Iris pigment epithelial cell (primary cell): ENCODE measurements at regions not wholly inside any gene's neighbourhood (a gene's known extent, or its start where the extent isn't known, plus 50 kb on each side); places are given as distances from the start of the nearest gene placed in this dataset.
"Not testable (repeated sequence)": the region's sequence is repeated elsewhere in the genome, so short reads cannot be mapped to it uniquely, and the experiment has no call there.

Experiments
- DNase-seq: peaks from one replicate; pipeline ENCODE4 v3.0.0-alpha.2; 2011; ENCODE audit warnings: low read depth

DNA sequence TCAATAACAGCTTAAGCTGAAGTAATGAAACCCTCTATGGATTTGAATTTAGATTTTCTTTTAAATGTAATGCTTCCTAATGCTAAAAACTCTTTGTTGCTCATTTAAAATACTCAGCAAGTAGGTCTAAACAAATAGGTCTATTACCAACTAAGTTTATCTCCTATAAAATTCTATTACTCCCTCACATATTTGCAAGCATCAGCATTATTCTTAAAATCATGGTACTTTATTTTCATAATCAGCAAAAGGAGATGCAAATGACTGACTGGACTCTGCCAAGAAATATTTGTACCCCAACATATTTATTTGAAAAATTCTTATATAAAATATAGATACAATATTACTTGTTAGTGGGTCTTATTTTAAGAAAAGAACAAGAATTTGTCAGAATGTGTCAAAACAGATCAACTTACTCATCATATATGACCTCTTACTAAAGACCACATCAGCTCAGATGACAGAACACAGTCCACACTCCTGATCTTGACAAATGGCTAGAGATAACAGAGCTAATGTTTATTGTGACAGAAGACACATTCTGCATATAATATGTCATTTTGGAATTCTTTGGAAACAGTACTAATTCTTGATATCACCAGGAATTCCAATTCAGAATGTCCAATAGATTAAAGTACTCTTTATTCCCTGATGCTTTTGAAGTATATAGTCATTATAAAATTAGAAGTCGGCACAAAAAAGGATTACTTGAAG lies 704.6 kb upstream of the PCDH9 start:
- no peak for DNase-seq

DNA sequence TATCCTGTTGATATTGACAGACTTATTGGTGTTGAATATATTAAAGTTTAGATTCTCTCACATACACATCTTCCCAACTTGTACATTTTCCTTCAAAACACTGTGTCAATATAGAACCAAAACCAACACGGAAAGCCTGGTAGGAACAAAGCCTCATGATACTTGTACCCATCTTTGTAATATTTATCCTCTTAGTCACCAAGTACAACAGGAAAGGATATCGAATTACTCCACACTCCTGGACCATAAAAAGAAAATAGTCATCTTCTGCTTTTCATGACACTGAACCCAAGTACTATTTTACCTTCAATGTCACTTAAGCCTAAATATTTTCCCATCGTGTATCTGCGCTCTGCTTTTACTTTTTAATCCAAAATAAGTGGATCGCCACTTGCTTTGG lies 702.9 kb upstream of the PCDH9 start:
- DNase-seq: no peak

DNA sequence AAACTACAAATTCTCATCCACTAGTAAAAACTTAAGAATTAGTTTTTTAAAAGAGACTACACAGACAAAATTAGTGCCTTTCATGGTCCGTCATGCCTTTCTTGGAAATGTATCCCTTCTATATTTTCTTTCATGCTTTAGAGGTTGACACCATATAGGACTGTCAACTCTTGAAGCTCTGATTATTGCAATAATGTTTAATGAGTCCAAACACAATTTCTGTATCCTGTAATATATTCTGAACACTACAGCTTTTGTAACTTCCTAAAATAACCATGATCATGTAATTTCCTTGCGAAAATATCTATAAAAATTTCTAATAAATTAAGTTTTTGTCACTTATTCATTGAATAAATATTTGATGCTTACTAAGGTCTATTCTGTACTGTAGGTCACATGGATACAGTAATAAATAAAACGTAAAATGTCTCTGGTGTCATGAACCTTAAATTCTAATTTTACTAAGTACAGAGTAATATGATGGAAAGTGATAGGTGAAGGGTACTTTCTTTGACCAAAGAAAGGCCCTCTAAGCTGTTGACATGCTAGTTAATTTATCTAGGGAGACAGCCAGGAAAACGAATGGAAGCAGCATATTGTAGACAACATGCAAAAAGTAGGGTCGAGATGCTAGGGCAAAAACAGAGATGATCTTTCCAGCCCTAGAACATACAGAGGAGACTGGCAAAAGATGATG lies 687.3 kb upstream of the PCDH9 start:
- no peak for DNase-seq

- DNase-seq: no peak
Observed at GRCh38 chr13:67916650-67917049, 686.5 kb upstream of the PCDH9 start.

- DNase-seq: no peak
Observed at GRCh38 chr13:67914535-67914934, 684.4 kb upstream of the PCDH9 start.

- DNase-seq: not testable (repeated sequence)
Observed at GRCh38 chr13:67902960-67903359, 672.8 kb upstream of the PCDH9 start.

DNA sequence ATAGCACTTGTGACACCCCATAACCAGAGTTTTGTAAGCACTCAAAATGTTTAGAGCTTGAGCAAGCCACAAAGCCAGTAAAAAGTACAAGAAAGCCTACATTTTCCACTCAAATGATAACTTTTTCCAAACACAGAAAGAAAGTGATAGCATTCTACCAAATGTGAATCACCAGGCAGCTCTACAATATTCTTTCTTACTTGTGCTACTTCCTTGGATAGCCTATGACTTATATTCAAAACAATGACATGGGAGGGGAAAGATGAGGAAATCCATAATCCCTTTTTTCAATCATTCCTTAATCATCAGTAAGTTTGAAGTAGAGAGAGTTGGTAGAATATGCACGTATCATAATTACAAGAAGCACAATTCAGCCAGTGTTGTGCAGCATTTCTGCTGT lies 650.8 kb upstream of the PCDH9 start:
- DNase-seq: peak; percentile 51

DNA sequence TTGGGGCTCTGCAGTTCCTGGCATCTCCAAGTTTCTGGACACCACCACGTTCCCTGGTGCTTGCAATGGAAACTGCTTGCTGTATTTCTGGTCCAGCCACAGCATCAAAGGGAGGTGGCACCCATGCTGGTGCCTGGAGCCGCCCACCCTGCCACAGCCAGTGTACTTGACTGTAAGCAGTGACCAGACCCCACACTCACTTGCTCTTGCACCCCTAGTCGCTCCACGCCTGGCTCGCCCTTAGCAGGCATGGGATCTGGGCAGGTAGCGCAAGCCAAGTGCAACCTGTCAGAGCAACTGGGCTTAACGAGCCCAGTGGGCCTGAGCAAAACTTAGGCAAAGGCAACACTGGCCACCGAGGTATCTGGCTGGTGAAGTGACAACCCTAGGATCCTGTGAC lies 648.2 kb upstream of the PCDH9 start:
- no peak for DNase-seq

GRCh38 chr13:67877031-67877430 lies 646.9 kb upstream of the PCDH9 start:
- DNase-seq: no peak

DNA sequence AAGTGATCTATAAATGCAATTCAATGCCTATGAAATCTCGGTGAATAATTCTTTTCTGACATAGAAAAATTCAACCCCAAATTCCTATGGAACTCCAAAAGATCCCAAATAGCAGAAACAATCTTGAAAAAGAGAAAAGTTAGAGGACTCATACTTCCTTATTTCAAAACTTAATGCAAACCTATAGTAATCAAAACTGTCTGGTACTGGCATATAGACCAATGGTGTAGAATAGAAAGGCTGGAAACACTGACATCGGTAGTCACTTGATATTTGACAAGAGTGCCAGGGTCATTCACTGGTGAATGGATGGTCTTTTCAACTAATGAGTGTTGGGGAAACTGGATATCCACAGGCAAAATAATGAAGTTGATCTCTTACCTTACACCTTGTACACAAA lies 637.1 kb upstream of the PCDH9 start:
- no peak for DNase-seq

GRCh38 chr13:67860315-67860714 lies 630.2 kb upstream of the PCDH9 start:
- DNase-seq: no peak

DNA sequence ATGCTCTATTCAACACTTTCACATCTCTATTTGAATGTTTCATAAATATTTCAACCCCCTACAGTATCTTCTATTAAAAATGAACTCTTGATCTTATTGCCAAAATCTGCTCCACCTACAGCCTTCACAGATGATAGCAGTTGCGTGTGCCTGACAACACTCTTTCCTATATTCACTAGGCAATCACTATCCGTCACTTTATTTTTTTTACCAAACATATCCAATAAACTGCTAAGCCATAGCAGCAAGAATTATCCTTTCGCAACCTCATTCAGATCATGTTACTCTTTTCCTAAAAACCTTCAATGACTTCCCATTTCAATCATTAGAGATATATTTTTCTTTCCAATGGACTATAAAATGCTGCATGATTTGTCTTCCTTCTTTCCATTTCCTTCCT lies 629.8 kb upstream of the PCDH9 start:
- DNase-seq: no peak

DNA sequence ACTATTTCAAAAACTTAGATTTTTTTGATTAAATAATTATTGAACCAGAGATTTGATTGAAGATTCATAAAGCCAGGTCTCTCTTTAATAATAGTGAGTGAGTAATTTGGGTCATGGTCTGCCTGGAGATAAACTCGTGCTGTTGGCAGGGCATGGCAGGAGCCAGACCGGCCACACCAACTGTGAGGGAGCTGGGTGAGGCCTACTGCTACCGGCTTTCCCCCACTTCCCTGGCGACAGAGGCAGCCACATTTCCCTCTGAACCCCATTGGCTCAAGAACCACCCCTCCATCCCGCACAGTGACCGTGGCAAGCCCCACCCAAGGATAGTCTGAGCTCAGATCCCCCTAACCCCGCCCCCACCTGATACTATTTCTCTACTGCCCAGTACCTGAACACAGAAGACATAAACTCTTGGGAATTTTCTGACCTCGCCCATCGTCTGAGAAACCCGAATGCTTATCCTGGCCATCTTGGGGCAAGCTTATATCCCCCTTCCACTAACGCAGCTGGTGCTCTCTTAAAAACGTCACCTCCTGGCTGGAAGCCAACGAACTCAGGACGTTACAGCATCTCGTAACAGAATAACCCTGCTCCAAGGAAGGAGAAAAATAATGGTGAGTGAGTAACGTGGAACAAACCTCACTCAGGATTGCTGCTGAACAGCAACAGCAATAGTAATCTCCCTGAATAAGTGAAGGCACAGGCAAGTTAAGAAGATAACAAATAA lies 627.6 kb upstream of the PCDH9 start:
- no peak for DNase-seq

DNA sequence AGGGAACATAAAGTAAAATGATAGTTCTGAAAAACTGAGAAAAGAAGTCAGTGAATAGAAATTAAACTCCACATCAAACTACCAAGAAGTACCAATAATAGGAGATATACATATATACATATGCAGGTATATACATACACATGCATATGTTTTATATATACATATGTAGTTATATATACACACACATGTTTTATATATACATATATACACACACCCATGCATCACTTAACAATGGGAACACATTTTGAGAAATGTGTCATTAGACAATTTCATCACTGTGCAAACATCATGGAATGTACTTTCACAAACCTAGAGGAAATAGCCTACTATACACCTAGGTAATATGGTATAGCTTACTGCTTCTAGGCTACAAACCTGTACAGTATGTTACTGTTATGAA lies 626.8 kb upstream of the PCDH9 start:
- no peak for DNase-seq

- no peak for DNase-seq
Observed at GRCh38 chr13:67855741-67856238, 625.7 kb upstream of the PCDH9 start.

DNA sequence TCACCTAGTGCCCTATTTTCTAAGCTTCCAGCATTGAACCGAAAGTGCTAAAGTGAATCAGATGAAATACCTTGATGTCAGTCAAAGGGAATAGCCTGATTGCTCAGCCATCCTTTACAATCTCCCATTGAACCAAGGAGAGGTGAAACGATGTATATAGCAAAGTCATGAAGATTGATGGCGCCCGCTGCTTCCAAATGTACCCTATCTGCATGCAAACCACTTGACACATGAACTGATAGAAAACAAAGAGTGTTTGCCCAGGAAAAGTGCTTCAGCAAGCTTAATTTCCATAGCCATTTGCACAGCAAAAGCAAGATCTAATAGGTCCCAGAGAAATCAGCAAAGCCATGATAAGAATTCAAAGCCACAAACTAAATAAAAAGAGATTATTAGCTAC lies 624.9 kb upstream of the PCDH9 start:
- DNase-seq: no peak

DNA sequence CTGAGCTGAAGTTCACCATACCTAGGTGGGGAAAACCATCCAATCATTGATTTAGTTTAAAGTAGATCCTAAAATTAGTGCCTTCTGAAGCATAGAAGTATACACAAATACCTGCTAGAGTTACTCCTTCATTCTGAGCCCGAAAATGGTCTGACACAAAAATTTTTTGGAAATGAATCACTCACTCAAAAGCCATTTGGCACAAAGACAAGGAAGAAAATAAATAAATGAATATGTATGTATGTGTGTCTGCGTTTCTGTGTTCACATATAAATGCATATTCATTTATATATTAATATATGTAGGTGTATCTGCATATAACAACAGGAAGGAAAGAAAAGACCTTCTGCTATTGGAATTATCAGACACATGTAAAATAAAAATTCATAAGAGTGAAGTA lies 614.4 kb upstream of the PCDH9 start:
- DNase-seq: peak; percentile 10

DNA sequence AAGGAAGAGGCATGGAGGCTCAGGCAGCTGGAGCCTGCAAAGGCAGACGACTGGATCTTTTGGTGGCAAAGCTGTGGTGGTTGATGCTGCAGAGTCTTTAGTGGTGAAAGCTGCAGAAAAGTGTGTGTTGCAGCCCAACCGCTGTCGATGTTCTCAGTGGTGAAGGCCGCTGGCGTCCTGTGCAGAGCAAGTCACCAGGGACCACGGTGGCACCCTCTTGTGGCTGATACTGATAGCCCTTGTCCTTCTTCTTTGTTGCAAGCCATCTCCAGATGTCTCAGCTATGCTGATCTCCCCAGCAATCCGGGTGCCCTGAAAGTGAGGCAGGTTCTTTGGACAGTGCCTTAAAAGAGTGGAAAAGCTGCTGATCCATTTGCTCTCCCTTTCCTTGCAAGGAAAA lies 610.9 kb upstream of the PCDH9 start:
- DNase-seq: no peak

GRCh38 chr13:67833564-67833963 lies 603.4 kb upstream of the PCDH9 start:
- DNase-seq: no peak

GRCh38 chr13:67829641-67830040 lies 599.5 kb upstream of the PCDH9 start:
- DNase-seq: no peak

DNA sequence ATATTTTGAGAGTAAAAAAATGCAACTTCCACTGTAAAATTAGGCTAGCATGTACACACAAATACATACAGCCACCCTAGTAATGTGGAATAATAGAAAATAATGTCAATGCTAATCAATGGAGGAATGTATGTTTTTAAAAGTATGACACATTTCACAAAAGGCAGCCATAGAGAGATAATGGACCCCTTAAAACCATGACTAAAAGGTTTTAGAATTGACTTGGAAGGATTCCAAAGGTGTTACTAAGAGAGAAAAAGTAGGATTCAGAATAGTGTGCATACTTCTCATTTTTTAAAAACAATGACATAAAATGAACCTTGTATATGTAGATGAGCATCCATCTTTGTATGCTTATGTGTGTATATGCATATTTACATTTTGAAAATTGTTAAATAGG lies 597.9 kb upstream of the PCDH9 start:
- DNase-seq: peak; percentile 14

DNA sequence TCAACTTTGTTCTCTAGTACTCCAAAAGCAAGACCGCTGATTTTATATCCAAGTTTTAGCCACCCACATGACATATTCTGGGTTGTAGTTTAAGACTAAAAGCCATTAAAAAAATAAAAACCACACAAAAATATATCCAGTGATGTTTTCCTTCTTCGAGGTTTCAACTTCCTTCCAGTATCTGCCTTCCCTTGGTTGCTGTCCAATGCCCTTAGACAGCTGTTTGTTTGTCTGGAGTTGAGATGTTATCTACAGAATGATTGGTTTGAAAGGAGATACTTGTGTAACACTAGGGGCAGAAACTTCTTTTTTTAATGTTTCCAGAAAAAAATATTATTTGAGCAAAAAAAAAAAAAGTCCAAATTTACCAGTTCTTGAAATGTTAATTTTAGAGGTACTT lies 591.5 kb upstream of the PCDH9 start:
- no peak for DNase-seq

GRCh38 chr13:67806796-67807195 lies 576.7 kb upstream of the PCDH9 start:
- DNase-seq: peak; percentile 1
